ENCODE measurements at regions not wholly inside any gene's neighbourhood (a gene's known extent, or its start where the extent isn't known, plus 50 kb on each side); places are given as distances from the start of the nearest gene placed in this dataset.

- no peak for DNase-seq (ENCODE audit: insufficient read length, low spot score)
- no peak for FAIRE-seq
- TF ChIP-seq POLR2A (IDR thresholded peaks at IDR 0.05; ENCODE audit: low read depth, low read length): no peak
These were observed 109.6 kb upstream of the SPRY1 start for GRCh38 chr4:123286903-123287466.

- DNase-seq (ENCODE audit: insufficient read length, low spot score) (no peak), FAIRE-seq (no peak)
- no peak for TF ChIP-seq POLR2A (IDR thresholded peaks at IDR 0.05; ENCODE audit: low read depth, low read length)
These were observed 108.1 kb upstream of the SPRY1 start for GRCh38 chr4:123288309-123289025.

- FAIRE-seq: no peak
- no peak for TF ChIP-seq POLR2A (IDR thresholded peaks at IDR 0.05; ENCODE audit: low read depth, low read length)
- no peak for DNase-seq (ENCODE audit: insufficient read length, low spot score)
These were observed 105.3 kb upstream of the SPRY1 start for GRCh38 chr4:123291329-123291728.

- TF ChIP-seq POLR2A (IDR thresholded peaks at IDR 0.05; ENCODE audit: low read depth, low read length): no peak
- DNase-seq (ENCODE audit: insufficient read length, low spot score) (no peak), FAIRE-seq (no peak)
These were observed 98.8 kb upstream of the SPRY1 start for GRCh38 chr4:123297836-123298235.

- FAIRE-seq (no peak), DNase-seq (ENCODE audit: insufficient read length, low spot score) (no peak)
- no peak for TF ChIP-seq POLR2A (IDR thresholded peaks at IDR 0.05; ENCODE audit: low read depth, low read length)
These were observed 98.3 kb upstream of the SPRY1 start for GRCh38 chr4:123298261-123298660.

GRCh38 chr4:123298801-123299200, 97.8 kb upstream of the SPRY1 start:
- DNase-seq (ENCODE audit: insufficient read length, low spot score) (no peak), FAIRE-seq (no peak)
- TF ChIP-seq POLR2A (IDR thresholded peaks at IDR 0.05; ENCODE audit: low read depth, low read length): no peak

GRCh38 chr4:123299212-123299691, 97.3 kb upstream of the SPRY1 start:
- FAIRE-seq (no peak), DNase-seq (ENCODE audit: insufficient read length, low spot score) (no peak)
- TF ChIP-seq POLR2A (IDR thresholded peaks at IDR 0.05; ENCODE audit: low read depth, low read length): no peak

GRCh38 chr4:123300222-123301039, 96.2 kb upstream of the SPRY1 start:
- DNase-seq (ENCODE audit: insufficient read length, low spot score) (no peak), FAIRE-seq (no peak)
- TF ChIP-seq POLR2A (IDR thresholded peaks at IDR 0.05; ENCODE audit: low read depth, low read length): no peak

GRCh38 chr4:123301923-123302322, 94.7 kb upstream of the SPRY1 start:
- FAIRE-seq (no peak), DNase-seq (ENCODE audit: insufficient read length, low spot score) (no peak)
- TF ChIP-seq POLR2A (IDR thresholded peaks at IDR 0.05; ENCODE audit: low read depth, low read length): no peak

GRCh38 chr4:123304151-123304964, 92.2 kb upstream of the SPRY1 start:
- FAIRE-seq (no peak), DNase-seq (ENCODE audit: insufficient read length, low spot score) (no peak)
- no peak for TF ChIP-seq POLR2A (IDR thresholded peaks at IDR 0.05; ENCODE audit: low read depth, low read length)

- no peak for DNase-seq (ENCODE audit: insufficient read length, low spot score)
- no peak for FAIRE-seq
- TF ChIP-seq POLR2A (IDR thresholded peaks at IDR 0.05; ENCODE audit: low read depth, low read length): no peak
These were observed 90.9 kb upstream of the SPRY1 start for GRCh38 chr4:123305736-123306135.

GRCh38 chr4:123306769-123307168, 89.8 kb upstream of the SPRY1 start:
- TF ChIP-seq POLR2A (IDR thresholded peaks at IDR 0.05; ENCODE audit: low read depth, low read length): no peak
- FAIRE-seq (no peak), DNase-seq (ENCODE audit: insufficient read length, low spot score) (no peak)

GRCh38 chr4:123308667-123309066, 87.9 kb upstream of the SPRY1 start:
- FAIRE-seq: no peak
- no peak for DNase-seq (ENCODE audit: insufficient read length, low spot score)
- TF ChIP-seq POLR2A (IDR thresholded peaks at IDR 0.05; ENCODE audit: low read depth, low read length): no peak

GRCh38 chr4:123312116-123312515, 84.5 kb upstream of the SPRY1 start:
- no peak for TF ChIP-seq POLR2A (IDR thresholded peaks at IDR 0.05; ENCODE audit: low read depth, low read length)
- DNase-seq (ENCODE audit: insufficient read length, low spot score) (no peak), FAIRE-seq (no peak)

All from H54 (cell line).